ENCODE measurements at regions not wholly inside any gene's neighbourhood (a gene's known extent, or its start where the extent isn't known, plus 50 kb on each side); places are given as distances from the start of the nearest gene placed in this dataset.
A peak's percentile ranks its signal among the peaks of the same experiment; 100 is the strongest.

DNA sequence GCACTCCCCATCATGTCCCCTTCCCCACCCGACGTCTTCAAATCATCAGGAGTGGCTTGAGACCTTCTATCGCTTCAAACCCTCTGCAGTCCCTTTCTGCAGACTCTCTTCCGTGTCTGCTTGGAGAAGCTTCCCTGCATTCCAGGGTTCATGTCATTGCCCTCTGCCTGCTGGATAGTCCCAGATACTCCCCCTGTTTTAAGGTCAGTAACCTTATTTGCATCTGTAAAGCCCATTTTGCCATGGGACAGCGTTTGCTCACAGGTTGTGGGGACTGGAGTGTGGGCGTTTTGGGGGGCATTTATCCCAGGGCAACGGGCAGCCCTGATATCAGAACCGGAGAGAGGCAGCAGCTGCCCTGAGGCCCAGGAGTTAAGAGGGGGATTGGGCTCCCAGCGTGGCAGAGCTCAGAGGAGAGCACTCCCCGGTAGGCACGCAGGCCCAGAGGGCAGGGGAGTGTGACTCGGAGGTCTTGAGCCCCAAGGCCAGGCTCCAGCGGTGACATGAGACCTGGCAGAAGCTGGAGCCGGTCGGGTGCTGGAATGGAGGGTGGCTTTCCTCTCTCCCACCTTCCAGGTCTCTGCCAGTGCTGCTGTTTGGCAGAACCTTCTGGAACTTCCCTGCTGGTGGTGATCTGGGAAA, 73.8 kb downstream of the RTP5 start:
- no peak for DNase-seq (ENCODE audit: low spot score)

- no peak for DNase-seq (ENCODE audit: low spot score)
These were observed 74.5 kb downstream of the RTP5 start for GRCh38 chr2:241943961-241944575.

GRCh38 chr2:241944821-241945220, 75.3 kb downstream of the RTP5 start:
- no peak for DNase-seq (ENCODE audit: low spot score)

- DNase-seq (ENCODE audit: low spot score) = no peak
These were observed 75.8 kb downstream of the RTP5 start for GRCh38 chr2:241945311-241945710.

GRCh38 chr2:241945803-241946202, 76.3 kb downstream of the RTP5 start:
- DNase-seq (ENCODE audit: low spot score) = no peak

GRCh38 chr2:241946306-241947003, 76.9 kb downstream of the RTP5 start:
- DNase-seq (ENCODE audit: low spot score) = no peak

DNA sequence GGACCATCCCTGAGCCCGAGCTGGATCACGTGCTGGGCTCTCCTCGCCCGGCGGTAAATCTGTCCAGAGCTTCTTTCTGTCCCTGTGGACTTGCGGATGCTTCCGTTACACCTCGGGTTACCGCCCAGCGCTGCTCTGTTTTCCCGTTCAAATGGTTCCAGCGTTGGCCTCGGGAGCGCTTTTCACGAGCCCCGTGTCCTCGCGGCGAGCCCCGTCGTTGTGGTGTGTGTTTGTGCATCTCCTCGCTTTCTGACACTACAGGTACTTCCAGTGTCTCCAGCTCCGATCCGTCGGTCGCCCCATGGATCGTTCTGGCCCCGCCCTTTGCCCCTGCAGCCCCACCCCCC, 77.4 kb downstream of the RTP5 start:
- no peak for DNase-seq (ENCODE audit: low spot score)

GRCh38 chr2:241947401-241947800, 77.9 kb downstream of the RTP5 start:
- no peak for DNase-seq (ENCODE audit: low spot score)

GRCh38 chr2:241947876-241948275, 78.3 kb downstream of the RTP5 start:
- no peak for DNase-seq (ENCODE audit: low spot score)

- DNase-seq (ENCODE audit: low spot score) = no peak
These were observed 78.9 kb downstream of the RTP5 start for GRCh38 chr2:241948299-241948897.

- DNase-seq (ENCODE audit: low spot score) = no peak
These were observed 79.6 kb downstream of the RTP5 start for GRCh38 chr2:241948901-241949735.

GRCh38 chr2:241949736-241950412, 80.3 kb downstream of the RTP5 start:
- no peak for DNase-seq (ENCODE audit: low spot score)

- peak; percentile 91 for DNase-seq (ENCODE audit: low spot score)
These were observed 81.1 kb downstream of the RTP5 start for GRCh38 chr2:241950413-241951315.

DNA sequence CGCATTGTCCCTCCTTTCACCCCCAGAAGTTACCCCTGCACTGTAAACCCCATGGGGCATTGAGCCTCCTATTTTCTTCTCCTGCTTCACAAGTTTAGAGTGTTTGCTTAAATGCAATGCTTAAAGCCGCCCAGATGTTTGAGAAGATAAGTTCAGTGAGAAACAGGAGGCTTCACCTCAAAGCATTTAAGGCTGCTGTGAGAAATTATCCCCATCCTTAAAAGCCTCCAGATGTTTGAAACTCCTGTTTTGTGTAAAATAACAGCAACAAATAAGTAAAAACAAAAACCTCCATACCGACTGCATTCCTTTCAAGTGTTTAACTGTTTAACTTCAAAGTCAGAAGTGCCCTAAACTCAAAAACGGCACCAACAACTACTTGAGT, 81.8 kb downstream of the RTP5 start:
- DNase-seq (ENCODE audit: low spot score) = no peak

- DNase-seq (ENCODE audit: low spot score) = no peak
These were observed 82.4 kb downstream of the RTP5 start for GRCh38 chr2:241951920-241952319.

- DNase-seq (ENCODE audit: low spot score) = no peak
These were observed 83.3 kb downstream of the RTP5 start for GRCh38 chr2:241952816-241953215.

- no peak for DNase-seq (ENCODE audit: low spot score)
These were observed 83.9 kb downstream of the RTP5 start for GRCh38 chr2:241953324-241953928.

DNA sequence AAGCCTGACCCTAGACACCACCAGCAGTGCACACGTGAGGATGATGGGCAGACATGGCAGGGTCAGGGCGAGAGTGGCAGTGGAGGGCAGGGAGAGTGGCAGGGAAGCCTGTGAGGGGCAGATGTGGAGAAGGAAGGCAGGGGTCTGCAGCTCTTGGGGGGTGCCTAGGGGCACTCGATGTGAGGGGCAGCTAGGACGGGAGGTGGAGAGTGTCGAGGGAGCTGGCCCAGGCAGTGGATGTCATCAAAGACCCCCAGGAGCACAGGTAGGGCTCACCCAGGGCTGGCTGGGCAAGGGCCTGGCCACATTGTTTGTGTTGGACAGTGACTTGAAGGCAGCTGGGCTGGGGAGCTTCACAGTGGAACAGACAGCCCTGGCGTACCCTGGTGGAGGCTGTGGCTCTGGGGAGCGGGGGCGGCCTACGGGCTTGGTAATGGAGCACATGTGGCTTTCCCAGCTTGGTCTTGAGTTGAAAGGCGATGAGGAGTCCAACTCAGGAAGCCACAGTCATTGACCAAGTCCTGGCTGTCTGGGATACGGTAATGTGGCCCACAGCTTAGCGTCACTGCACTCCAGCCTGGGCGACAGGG, 87.1 kb downstream of the RTP5 start:
- no peak for DNase-seq (ENCODE audit: low spot score)

GRCh38 chr2:241957276-241957675, 87.7 kb downstream of the RTP5 start:
- DNase-seq (ENCODE audit: low spot score) = no peak

All from ecto neural progenitor cell (in vitro differentiated cells).